GM21360 (cell line): ENCODE measurements at regions not wholly inside any gene's neighbourhood (a gene's known extent, or its start where the extent isn't known, plus 50 kb on each side); places are given as distances from the start of the nearest gene placed in this dataset.
"Not testable (repeated sequence)": the region's sequence is repeated elsewhere in the genome, so short reads cannot be mapped to it uniquely, and the experiment has no call there.

Source experiments
- ATAC-seq: cut with Tn5 transposase; IDR thresholded peaks from one replicate; pipeline ENCODE4 v1.9.1; 2021; ENCODE audit warnings: mild to moderate bottlenecking, moderate library complexity; ENCODE audit not compliant: unreplicated experiment

DNA sequence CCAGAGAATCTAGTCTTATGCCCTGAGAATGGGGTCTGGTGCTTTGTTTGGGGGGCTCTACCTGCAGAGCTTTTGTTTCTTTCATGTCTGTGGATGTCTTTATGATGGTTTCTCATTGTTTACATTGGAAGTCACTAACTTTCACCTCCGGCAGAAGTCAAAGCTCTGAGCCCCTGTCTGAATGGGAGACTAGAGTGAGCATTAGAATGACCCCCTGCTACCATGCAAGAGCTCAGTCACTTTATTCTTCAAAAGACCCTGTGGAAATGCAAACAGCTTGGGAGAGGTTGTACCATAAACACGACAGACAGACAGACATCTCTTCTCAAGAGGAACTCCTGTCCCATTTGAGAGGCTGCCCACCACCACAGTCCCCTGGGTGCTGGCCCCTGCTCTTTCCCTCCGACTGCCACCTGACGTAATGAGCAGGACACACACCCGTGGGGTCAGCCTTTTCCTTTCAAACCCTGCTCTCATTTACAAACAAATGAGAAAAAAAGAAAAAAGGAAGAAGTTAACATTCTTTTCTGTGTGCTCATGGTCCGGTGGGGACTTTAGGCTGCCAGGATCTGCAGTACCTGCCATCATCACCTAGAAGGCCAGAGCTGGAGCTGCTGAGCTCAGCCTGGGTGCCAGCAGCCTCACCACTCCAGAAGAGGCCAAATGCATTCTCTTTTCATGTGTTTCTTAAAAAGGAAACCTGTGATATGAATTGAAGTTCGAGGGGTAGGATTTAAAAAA lies 91.6 kb downstream of the FZD1 start:
- no peak for ATAC-seq

GRCh38 chr7:91356915-91357314 lies 92.7 kb downstream of the FZD1 start:
- ATAC-seq, result no peak

DNA sequence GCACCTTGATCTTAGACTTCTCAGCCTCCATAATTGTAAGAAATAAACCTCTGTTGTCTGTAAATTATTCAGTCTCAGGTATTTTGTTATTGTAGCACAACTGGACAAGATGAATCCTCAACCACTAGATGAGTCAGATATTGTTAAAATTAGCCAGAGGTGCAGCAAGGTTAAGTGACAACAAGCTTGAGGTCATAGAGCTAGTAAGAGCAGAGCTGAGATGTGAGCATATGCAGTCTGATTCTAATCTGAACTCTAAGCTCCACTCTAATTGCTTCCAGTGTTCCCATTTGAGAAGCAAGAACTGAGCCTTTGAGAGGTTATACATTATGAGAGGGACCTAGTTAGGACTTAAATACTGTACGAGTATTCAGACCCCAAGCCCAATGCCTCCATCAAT lies 93.1 kb downstream of the FZD1 start:
- ATAC-seq, result no peak

- no peak for ATAC-seq
These were observed 93.7 kb downstream of the FZD1 start for GRCh38 chr7:91357901-91358300.

- ATAC-seq, result no peak
These were observed 94.1 kb downstream of the FZD1 start for GRCh38 chr7:91358303-91358702.

DNA sequence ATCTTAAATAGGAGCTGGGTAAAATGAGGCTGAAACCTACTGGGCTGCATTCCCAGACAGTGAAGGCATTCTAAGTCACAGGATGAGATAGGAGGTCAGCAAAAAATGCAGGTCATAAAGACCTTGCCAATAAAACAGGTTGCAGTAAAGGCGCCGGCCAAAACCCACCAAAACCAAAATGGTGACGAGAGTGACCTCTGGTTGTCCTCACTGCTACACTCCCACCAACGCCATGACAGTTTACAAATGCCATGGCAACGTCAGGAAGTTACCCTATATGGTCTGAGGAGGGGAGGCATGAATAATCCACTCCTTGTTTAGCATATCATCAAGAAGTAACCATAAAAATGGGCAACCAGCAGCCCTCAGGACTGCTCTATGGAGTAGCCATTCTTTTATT lies 100.9 kb downstream of the FZD1 start:
- ATAC-seq, result not testable (repeated sequence)

GRCh38 chr7:91366091-91366490 lies 101.9 kb downstream of the FZD1 start:
- ATAC-seq, result no peak

- ATAC-seq, result no peak
These were observed 103.8 kb downstream of the FZD1 start for GRCh38 chr7:91367812-91368578.

DNA sequence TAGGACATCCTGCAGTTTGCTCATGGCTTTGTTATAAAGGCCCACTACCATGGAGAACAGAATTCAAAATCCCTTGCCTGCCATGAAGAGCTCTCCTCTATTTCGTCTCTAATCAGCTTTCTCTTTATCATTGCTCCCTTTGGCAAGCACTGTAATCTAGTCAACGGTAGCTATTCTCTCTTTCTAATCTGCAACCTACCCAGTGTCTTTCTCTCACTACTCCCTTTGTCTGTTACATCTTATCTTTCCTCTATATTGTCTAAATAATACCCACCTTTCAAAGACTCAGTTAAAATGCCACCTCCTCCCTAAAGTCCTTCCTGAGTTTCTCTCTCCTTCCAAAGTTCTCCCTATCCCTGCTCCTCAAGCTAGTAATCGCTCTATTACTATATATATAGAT lies 108.1 kb downstream of the FZD1 start:
- no peak for ATAC-seq

GRCh38 chr7:91373111-91373800 lies 109.0 kb downstream of the FZD1 start:
- no peak for ATAC-seq

DNA sequence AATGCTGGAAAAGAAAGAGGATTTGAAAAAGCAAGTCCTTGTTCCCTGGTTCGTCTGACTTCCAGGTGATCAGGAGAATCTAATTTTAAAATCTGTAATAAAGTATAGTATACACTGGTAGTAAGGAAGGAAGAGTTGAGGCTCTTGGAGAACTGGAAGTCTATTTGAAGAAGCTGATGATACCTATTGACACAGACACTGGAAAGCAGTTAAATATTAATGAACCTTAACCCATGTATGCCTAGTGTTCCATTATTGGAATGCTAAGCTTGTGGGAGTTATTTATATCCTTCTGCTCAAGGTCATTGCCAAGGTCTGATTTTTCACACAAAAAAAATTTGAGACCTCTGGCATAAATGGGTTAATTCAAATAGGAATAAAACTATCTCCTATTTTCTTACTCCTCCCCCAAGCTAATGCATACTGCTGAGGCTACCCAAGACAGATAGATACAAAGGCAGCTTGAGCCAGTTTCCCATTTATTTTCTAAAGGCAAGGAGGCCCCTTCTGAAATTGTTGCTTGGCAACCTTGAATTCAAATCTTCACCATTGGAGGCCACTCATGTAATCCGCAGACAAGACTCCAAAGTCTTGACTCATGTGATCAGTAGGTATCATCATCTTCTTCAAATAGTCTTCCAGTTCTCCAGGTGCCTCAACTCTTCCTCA lies 110.2 kb downstream of the FZD1 start:
- ATAC-seq, result no peak

- ATAC-seq, result no peak
These were observed 111.1 kb downstream of the FZD1 start for GRCh38 chr7:91375378-91375777.

- no peak for ATAC-seq
These were observed 113.9 kb downstream of the FZD1 start for GRCh38 chr7:91378131-91378530.

DNA sequence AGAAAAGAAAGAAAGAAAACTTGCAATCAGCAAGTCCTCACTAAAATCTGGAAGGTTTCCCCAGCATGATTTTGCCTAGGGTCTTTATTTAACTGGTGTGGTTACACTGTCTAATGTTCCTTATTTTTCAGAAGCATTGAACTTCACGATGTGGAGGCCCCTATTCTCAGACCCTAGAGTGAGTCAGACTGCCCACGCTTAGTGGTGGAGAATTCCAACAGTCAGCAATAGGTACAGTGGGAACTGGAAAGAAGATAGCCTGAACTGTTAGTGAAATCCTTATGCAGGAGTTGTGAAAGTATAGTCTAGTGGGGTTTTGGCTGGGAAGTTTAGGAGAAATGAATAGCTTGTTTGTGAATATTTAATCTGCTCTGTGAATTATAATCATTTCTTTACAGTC lies 115.0 kb downstream of the FZD1 start:
- no peak for ATAC-seq

DNA sequence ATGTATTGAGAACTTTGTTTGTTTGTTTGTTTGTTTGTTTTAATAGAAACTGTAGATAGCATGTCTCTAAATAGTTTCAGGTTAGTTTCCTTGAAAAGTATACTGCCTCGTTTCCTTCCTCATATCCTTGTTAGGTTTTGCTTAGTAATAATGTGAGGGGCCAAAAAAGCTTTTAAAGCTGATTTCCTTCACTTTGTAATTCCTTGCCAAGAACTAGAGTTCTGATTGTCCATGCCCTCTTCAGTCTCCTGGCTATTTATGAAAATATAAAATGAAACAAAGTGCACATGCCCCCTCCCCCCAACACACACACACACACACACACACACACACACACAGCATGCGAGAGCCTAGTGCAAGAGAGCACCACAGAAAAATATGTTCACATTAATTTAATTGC lies 115.8 kb downstream of the FZD1 start:
- no peak for ATAC-seq

DNA sequence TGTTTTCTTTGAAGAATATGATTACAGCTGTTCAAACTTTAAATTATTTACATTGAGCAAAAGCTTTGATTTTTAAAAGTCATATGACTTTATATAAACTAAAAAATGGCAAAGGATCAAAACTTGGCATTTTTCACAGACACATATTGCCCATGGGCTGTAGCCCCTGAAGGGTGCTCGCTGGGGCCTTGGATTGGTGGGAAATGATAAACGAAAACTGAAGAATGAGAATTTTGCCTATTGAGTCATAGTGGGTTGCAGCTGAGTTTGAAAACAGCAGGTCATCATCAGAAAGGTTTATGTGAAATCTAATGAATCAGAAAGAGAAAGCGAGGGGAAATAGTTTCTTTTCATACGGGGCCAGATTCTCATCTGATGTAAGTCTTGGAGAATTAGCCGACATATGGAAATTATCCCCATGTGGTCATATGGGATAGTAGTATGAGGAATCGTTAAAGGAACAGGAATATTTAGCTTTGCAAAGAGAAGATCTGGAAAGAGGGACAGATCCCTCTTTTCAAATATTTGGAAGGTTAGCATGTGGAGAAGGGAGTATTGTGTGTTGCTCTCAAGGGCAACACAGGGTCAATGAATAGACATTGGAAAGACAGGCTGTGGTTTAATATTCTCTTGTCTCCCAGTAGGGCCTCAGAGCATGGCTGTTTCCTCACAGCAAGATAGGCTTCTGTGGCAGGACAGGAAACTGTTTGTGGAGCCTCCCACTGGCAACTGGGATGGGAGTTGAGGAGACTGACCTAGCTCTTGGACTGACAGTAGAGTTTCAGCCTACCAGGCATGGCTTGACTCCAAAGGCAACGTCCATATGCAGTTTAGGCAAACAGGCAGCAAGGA lies 119.0 kb downstream of the FZD1 start:
- no peak for ATAC-seq

- ATAC-seq, result no peak
These were observed 119.7 kb downstream of the FZD1 start for GRCh38 chr7:91383905-91384274.

- ATAC-seq, result not testable (repeated sequence)
These were observed 130.5 kb downstream of the FZD1 start for GRCh38 chr7:91394757-91395156.

DNA sequence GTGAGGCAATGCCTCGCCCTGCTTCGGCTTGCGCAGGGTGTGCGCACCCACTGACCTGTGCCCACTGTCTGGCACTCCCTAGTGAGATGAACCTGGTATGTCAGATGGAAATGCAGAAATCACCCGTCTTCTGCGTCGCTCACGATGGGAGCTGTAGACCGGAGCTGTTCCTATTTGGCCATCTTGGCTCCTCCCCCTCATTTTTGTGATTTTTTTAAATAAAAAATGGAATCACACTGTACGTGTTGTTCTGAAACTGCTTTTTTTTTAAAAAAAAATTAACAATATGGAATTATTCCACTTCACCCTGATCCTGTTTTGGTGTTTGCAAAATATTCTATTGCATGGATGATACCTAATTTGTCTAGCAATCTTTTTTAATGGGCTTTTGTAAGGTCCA lies 131.1 kb downstream of the FZD1 start:
- ATAC-seq, result not testable (repeated sequence)

DNA sequence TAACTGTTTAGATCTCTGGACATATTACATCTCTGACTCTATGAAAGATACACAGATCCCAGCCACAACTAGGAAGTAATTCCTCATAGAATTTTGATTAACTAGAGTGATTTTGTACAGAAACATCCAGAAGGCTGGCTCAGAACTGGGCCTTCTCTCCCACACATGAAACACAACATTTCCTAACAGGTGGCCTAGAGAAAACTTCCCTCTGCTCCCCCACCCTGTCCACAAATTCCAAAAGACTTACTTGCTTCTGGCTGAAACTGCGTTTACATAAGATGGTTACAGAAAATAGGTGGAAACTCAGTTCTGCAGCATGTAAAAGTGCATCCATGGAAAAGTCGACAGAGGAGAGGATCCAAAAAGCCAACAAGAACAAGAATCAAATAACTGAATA lies 132.9 kb downstream of the FZD1 start:
- no peak for ATAC-seq
